ENCODE measurements at regions not wholly inside any gene's neighbourhood (a gene's known extent, or its start where the extent isn't known, plus 50 kb on each side); places are given as distances from the start of the nearest gene placed in this dataset.

GRCh38 chr3:9301091-9301490 lies 51.6 kb upstream of the SRGAP3 start:
- Histone ChIP-seq H3K36me3 (ENCODE audit: insufficient read depth, low read length) (no peaks in the 10 kb centered on the region), H3K27ac (ENCODE audit: low read depth, low read length, poor library complexity, severe bottlenecking) (no peak overlapping the region), H3K27me3 (ENCODE audit: insufficient read depth, low read length) (no peaks in the 10 kb centered on the region), H3K4me2 (ENCODE audit: low read length) (no peak overlapping the region), H3K9ac (ENCODE audit: low read length) (no peak overlapping the region), H3K4me1 (ENCODE audit: insufficient read depth, low read length, severe bottlenecking) (no peaks in the 10 kb centered on the region), H3F3A (ENCODE audit: insufficient read depth, low read length) (no peaks in the 10 kb centered on the region), H2AFZ (ENCODE audit: low read length) (no peak overlapping the region), H4K20me1 (ENCODE audit: insufficient read depth, low read length) (no peaks in the 10 kb centered on the region), H3K9me3 (ENCODE audit: low read length) (no peaks in the 10 kb centered on the region), H3K9me2 (ENCODE audit: low read depth, low read length) (no peaks in the 10 kb centered on the region), H3K4me3 (ENCODE audit: low read depth, low read length, poor library complexity, severe bottlenecking) (no peak overlapping the region), H3K79me2 (ENCODE audit: insufficient read depth, low read length) (no peaks in the 10 kb centered on the region)
- no peak for TF ChIP-seq CTCF (IDR thresholded peaks at IDR 0.05; ENCODE audit: low read length)
- no peak for TF ChIP-seq EZH2 (IDR thresholded peaks at IDR 0.05; ENCODE audit: borderline replicate concordance, low read length)

- H2AFZ ChIP-seq (ENCODE audit: low read length): no peak overlapping the region
- H3K9ac ChIP-seq (ENCODE audit: low read length): no peak overlapping the region
- TF ChIP-seq CTCF (IDR thresholded peaks at IDR 0.05; ENCODE audit: low read length) (no peak), EZH2 (IDR thresholded peaks at IDR 0.05; ENCODE audit: borderline replicate concordance, low read length) (no peak)
- no peak overlapping the region for H3K27ac ChIP-seq (ENCODE audit: low read depth, low read length, poor library complexity, severe bottlenecking)
- no peaks in the 10 kb centered on the region for H3K9me2 ChIP-seq (ENCODE audit: low read depth, low read length)
- no peaks in the 10 kb centered on the region for H3K9me3 ChIP-seq (ENCODE audit: low read length)
- H3F3A ChIP-seq (ENCODE audit: insufficient read depth, low read length): no peaks in the 10 kb centered on the region
- no peaks in the 10 kb centered on the region for H3K79me2 ChIP-seq (ENCODE audit: insufficient read depth, low read length)
- H3K27me3 ChIP-seq (ENCODE audit: insufficient read depth, low read length): no peaks in the 10 kb centered on the region
- H3K4me1 ChIP-seq (ENCODE audit: insufficient read depth, low read length, severe bottlenecking): no peaks in the 10 kb centered on the region
- no peak overlapping the region for H3K4me2 ChIP-seq (ENCODE audit: low read length)
- H3K4me3 ChIP-seq (ENCODE audit: low read depth, low read length, poor library complexity, severe bottlenecking): no peak overlapping the region
- no peaks in the 10 kb centered on the region for H3K36me3 ChIP-seq (ENCODE audit: insufficient read depth, low read length)
- H4K20me1 ChIP-seq (ENCODE audit: insufficient read depth, low read length): no peaks in the 10 kb centered on the region
Measured at GRCh38 chr3:9301798-9302197, 52.4 kb upstream of the SRGAP3 start.

GRCh38 chr3:9302425-9303181 lies 53.2 kb upstream of the SRGAP3 start:
- H3K9ac ChIP-seq (ENCODE audit: low read length): no peak overlapping the region
- no peaks in the 10 kb centered on the region for H3K36me3 ChIP-seq (ENCODE audit: insufficient read depth, low read length)
- no peak overlapping the region for H3K4me2 ChIP-seq (ENCODE audit: low read length)
- no peaks in the 10 kb centered on the region for H3K9me2 ChIP-seq (ENCODE audit: low read depth, low read length)
- H2AFZ ChIP-seq (ENCODE audit: low read length): no peak overlapping the region
- no peak overlapping the region for H3K27ac ChIP-seq (ENCODE audit: low read depth, low read length, poor library complexity, severe bottlenecking)
- no peaks in the 10 kb centered on the region for H3F3A ChIP-seq (ENCODE audit: insufficient read depth, low read length)
- no peaks in the 10 kb centered on the region for H3K9me3 ChIP-seq (ENCODE audit: low read length)
- peak; percentile 86 for TF ChIP-seq CTCF (IDR thresholded peaks at IDR 0.05; ENCODE audit: low read length)
- no peak for TF ChIP-seq EZH2 (IDR thresholded peaks at IDR 0.05; ENCODE audit: borderline replicate concordance, low read length)
- no peaks in the 10 kb centered on the region for H3K4me1 ChIP-seq (ENCODE audit: insufficient read depth, low read length, severe bottlenecking)
- H3K79me2 ChIP-seq (ENCODE audit: insufficient read depth, low read length): no peaks in the 10 kb centered on the region
- H3K4me3 ChIP-seq (ENCODE audit: low read depth, low read length, poor library complexity, severe bottlenecking): no peak overlapping the region
- no peaks in the 10 kb centered on the region for H3K27me3 ChIP-seq (ENCODE audit: insufficient read depth, low read length)
- H4K20me1 ChIP-seq (ENCODE audit: insufficient read depth, low read length): no peaks in the 10 kb centered on the region
